ENCODE measurements at regions not wholly inside any gene's neighbourhood (a gene's known extent, or its start where the extent isn't known, plus 50 kb on each side); places are given as distances from the start of the nearest gene placed in this dataset.
A peak's percentile ranks its signal among the peaks of the same experiment; 100 is the strongest.

- H3K4me1 ChIP-seq: peaks cover 0 to 10% (median 0%) of the 10 kb centered on the region in 3 donors
- H3K9me3 ChIP-seq: no peaks in the 10 kb centered on the region
- intact Hi-C loops (cut with DNase I): no loop called here
- TF ChIP-seq CTCF (IDR thresholded peaks at IDR 0.05) (no peak), POLR2A (IDR thresholded peaks at IDR 0.05) (no peak)
- H3K4me3 ChIP-seq: no peak overlapping the region
- DNase-seq: no peak
- H3K27me3 ChIP-seq: no peaks in the 10 kb centered on the region
- H3K36me3 ChIP-seq: no peaks in the 10 kb centered on the region
- no peak overlapping the region for H3K27ac ChIP-seq
These were observed 582.8 kb downstream of the PDCD6IP start for GRCh38 chr3:34381243-34381642.

GRCh38 chr3:34382859-34383258 lies 584.4 kb downstream of the PDCD6IP start:
- intact Hi-C loops (cut with DNase I): no loop called here

GRCh38 chr3:34386309-34386708 lies 587.9 kb downstream of the PDCD6IP start:
- Histone ChIP-seq H3K36me3 (no peaks in the 10 kb centered on the region), H3K4me1 (peaks cover 0 to 14% (median 0%) of the 10 kb centered on the region in 3 donors), H3K4me3 (no peak overlapping the region), H3K27me3 (no peaks in the 10 kb centered on the region), H3K27ac (no peak overlapping the region), H3K9me3 (no peaks in the 10 kb centered on the region)
- DNase-seq: no peak
- TF ChIP-seq POLR2A (IDR thresholded peaks at IDR 0.05) (no peak), CTCF (IDR thresholded peaks at IDR 0.05) (no peak)
- intact Hi-C loops (cut with DNase I): no loop called here

More at GRCh38 chr3:34382859-34383258, 584.4 kb downstream of the PDCD6IP start:
- no peak for DNase-seq
- peaks cover 0 to 11% (median 0%) of the 10 kb centered on the region in 3 donors for H3K4me1 ChIP-seq
- H3K36me3 ChIP-seq: no peaks in the 10 kb centered on the region
- H3K9me3 ChIP-seq: no peaks in the 10 kb centered on the region
- H3K27me3 ChIP-seq: no peaks in the 10 kb centered on the region
- no peak overlapping the region for H3K27ac ChIP-seq
- TF ChIP-seq POLR2A (IDR thresholded peaks at IDR 0.05) (no peak), CTCF (IDR thresholded peaks at IDR 0.05) (no peak)
- WGBS, 2 donors: 37 to 44% methylated on average over 3 of the region's 3 CpGs
- no peak overlapping the region for H3K4me3 ChIP-seq

- Histone ChIP-seq H3K4me3 (no peak overlapping the region), H3K27ac (no peak overlapping the region), H3K4me1 (peaks cover 0 to 8% (median 0%) of the 10 kb centered on the region in 3 donors), H3K36me3 (no peaks in the 10 kb centered on the region), H3K9me3 (no peaks in the 10 kb centered on the region), H3K27me3 (no peaks in the 10 kb centered on the region)
- DNase-seq: no peak
- intact Hi-C loops (cut with DNase I): no loop called here
- WGBS, 2 donors: 55 to 59% methylated on average over 7 of the region's 7 CpGs
- TF ChIP-seq POLR2A (IDR thresholded peaks at IDR 0.05) (no peak), CTCF (IDR thresholded peaks at IDR 0.05) (peak in 4 of 6 experiments; percentile 5 to 50 (median 24))
These were observed 589.6 kb downstream of the PDCD6IP start for GRCh38 chr3:34387826-34388564.

GRCh38 chr3:34388830-34389229 lies 590.4 kb downstream of the PDCD6IP start:
- Histone ChIP-seq H3K4me3 (no peak overlapping the region), H3K36me3 (no peaks in the 10 kb centered on the region), H3K27ac (no peak overlapping the region), H3K27me3 (no peaks in the 10 kb centered on the region), H3K9me3 (no peaks in the 10 kb centered on the region), H3K4me1 (peaks cover 0 to 4% (median 0%) of the 10 kb centered on the region in 3 donors)
- TF ChIP-seq CTCF (IDR thresholded peaks at IDR 0.05) (no peak), POLR2A (IDR thresholded peaks at IDR 0.05) (no peak)
- intact Hi-C loops (cut with DNase I): no loop called here
- no peak for DNase-seq
- 72 to 81% methylated on average over 2 of the region's 2 CpGs for WGBS, 2 donors

Measured in esophagus squamous epithelium (tissue), 5 donors.